C4-2B (cell line): ENCODE measurements at regions not wholly inside any gene's neighbourhood (a gene's known extent, or its start where the extent isn't known, plus 50 kb on each side); places are given as distances from the start of the nearest gene placed in this dataset.

Experiments
- ZFX ChIP-seq: fragments of 450-650 bp; IDR thresholded peaks from 2 replicates; pipeline ENCODE4 v1.6.1; 2017
- TF ChIP-seq, protein P1 (sequence below): fragments of 450-650 bp; conservative IDR thresholded peaks from 2 replicates; pipeline ENCODE4 v1.5.1; 2017; ENCODE audit warnings: mild to moderate bottlenecking

DNA sequence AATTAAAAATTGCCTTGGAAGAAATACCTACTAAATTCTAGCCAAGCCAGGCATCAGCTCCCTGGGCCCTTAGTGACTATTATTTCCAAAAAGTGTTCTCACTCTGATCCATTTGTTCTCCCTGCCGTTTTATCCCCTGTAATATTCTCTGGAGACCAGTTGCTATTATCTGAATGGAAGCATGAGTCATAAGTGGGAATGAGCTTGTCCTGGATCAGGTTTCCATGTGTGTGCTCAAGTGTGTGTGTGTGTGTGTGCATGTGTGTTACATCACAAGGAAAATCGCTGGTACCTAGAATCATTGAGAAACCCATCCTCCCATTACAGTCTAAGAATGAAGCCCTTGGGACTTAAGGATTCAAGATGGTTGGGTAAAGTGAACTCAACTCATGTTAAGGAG lies 130.3 kb upstream of the CXCR4 start:
- TF ChIP-seq, protein P1, sequence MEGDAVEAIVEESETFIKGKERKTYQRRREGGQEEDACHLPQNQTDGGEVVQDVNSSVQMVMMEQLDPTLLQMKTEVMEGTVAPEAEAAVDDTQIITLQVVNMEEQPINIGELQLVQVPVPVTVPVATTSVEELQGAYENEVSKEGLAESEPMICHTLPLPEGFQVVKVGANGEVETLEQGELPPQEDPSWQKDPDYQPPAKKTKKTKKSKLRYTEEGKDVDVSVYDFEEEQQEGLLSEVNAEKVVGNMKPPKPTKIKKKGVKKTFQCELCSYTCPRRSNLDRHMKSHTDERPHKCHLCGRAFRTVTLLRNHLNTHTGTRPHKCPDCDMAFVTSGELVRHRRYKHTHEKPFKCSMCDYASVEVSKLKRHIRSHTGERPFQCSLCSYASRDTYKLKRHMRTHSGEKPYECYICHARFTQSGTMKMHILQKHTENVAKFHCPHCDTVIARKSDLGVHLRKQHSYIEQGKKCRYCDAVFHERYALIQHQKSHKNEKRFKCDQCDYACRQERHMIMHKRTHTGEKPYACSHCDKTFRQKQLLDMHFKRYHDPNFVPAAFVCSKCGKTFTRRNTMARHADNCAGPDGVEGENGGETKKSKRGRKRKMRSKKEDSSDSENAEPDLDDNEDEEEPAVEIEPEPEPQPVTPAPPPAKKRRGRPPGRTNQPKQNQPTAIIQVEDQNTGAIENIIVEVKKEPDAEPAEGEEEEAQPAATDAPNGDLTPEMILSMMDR, result no peak
- no peak for TF ChIP-seq ZFX
